ENCODE measurements at regions not wholly inside any gene's neighbourhood (a gene's known extent, or its start where the extent isn't known, plus 50 kb on each side); places are given as distances from the start of the nearest gene placed in this dataset.

- TF ChIP-seq TEAD4 (IDR thresholded peaks at IDR 0.05; ENCODE audit: low read depth, low read length), result no peak
- TF ChIP-seq CBX5 (IDR thresholded peaks at IDR 0.05; ENCODE audit: low read depth, low read length), result no peak
- no peak for TF ChIP-seq TAF1 (IDR thresholded peaks at IDR 0.05; ENCODE audit: low read depth, low read length)
Observed at GRCh38 chr12:60853407-60853806, 1257.6 kb downstream of the SLC16A7 start (continued).
